AG09309 (cell line): ENCODE measurements at regions not wholly inside any gene's neighbourhood (a gene's known extent, or its start where the extent isn't known, plus 50 kb on each side); places are given as distances from the start of the nearest gene placed in this dataset.
"Not testable (repeated sequence)": the region's sequence is repeated elsewhere in the genome, so short reads cannot be mapped to it uniquely, and the experiment has no call there.

Experiments
- DNase-seq: peaks from one replicate; pipeline ENCODE4 v3.0.0-alpha.2; 2010; ENCODE audit warnings: low read depth
- H3K4me3 ChIP-seq: 2 replicates; pipeline ENCODE4 v1.5.1; 2011; ENCODE audit warnings: mild to moderate bottlenecking, low read depth, low read length, moderate library complexity; ENCODE audit not compliant: control insufficient read depth
- TF ChIP-seq, protein P1 (sequence below): IDR thresholded peaks from 2 replicates; pipeline ENCODE4 v1.5.1; 2011; ENCODE audit warnings: mild to moderate bottlenecking, low read depth, low read length, inconsistent platforms; ENCODE audit not compliant: insufficient read depth, control insufficient read depth; ENCODE audit errors: missing control alignments

DNA sequence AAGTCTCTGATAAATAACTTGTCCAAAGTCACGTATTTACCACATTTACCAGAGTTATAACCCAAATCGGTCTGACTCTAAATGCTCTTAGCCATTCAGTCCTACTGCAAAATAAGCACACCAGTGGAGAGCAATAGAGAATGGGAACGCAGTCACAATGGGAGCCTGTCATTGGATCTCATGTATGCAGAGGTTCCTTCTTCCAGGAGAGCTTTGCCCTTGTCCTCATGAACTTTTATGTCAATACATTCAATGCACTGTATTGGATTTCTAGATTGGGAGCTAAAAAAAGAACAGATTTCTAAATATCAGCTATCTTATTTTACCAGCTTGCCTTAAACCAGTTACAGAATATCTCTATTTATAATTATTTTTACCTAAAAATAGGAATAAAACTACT lies 149.1 kb upstream of the CXXC4 start:
- DNase-seq, result no peak
- no peak overlapping the region for H3K4me3 ChIP-seq
- TF ChIP-seq, protein P1, sequence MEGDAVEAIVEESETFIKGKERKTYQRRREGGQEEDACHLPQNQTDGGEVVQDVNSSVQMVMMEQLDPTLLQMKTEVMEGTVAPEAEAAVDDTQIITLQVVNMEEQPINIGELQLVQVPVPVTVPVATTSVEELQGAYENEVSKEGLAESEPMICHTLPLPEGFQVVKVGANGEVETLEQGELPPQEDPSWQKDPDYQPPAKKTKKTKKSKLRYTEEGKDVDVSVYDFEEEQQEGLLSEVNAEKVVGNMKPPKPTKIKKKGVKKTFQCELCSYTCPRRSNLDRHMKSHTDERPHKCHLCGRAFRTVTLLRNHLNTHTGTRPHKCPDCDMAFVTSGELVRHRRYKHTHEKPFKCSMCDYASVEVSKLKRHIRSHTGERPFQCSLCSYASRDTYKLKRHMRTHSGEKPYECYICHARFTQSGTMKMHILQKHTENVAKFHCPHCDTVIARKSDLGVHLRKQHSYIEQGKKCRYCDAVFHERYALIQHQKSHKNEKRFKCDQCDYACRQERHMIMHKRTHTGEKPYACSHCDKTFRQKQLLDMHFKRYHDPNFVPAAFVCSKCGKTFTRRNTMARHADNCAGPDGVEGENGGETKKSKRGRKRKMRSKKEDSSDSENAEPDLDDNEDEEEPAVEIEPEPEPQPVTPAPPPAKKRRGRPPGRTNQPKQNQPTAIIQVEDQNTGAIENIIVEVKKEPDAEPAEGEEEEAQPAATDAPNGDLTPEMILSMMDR, result no peak

DNA sequence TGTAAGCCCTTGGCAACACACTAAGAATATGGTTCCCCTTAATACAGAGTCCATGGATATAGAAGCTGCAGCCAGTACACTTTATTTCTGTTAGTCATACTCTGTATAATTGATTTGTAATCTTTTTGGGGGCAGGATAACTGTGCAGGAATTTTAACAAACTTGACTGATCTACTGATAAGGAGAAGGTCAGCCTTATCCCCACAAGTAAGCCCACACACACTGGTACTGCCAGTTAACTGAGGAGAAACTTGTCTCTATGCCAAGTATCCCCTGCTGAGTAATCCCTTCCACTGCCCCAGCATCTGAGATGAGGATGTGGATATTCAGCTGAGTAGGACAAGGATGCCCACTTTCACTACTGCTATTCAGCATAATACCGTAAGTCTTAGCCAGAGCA lies 154.9 kb upstream of the CXXC4 start:
- DNase-seq, result no peak
- no peak overlapping the region for H3K4me3 ChIP-seq
- TF ChIP-seq, protein P1, result no peak

DNA sequence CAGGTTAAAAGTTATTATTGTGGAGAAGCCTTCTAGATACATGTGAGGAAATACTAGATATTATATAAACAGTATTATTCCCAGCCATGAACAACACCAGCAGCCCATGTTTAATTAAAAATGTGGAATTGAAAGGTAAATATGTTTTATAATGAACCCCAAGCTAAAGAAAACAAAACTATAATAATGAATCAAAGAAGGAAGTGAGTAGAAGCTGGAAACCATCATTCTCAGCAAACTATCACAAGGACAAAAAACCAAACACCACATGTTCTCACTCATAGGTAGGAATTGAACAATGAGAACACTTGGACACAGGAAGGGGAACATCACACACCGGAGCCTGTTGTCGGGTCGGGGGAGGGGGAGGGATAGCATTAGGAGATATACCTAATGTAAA lies 167.6 kb upstream of the CXXC4 start:
- H3K4me3 ChIP-seq, DNase-seq: not testable (repeated sequence)

DNA sequence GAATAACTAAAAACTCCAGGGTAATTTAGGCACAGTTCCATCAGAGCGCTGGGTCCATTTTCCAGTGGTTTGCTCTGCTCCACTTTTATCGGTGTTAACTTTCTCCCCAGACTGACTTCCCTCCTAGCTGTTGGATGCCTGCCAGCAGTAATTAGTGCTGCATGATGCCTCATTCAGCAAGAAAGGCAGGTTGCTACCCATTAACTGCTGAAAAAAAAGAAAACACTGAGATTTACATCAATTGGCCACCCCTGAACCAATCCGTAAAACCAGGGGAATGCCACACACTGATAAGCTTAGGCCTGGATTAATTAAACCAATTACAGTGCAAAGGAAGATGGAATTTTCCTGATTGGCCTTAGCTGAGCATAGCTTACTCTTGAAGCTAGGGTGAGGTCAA lies 182.4 kb upstream of the CXXC4 start:
- TF ChIP-seq, protein P1, result no peak
- no peak overlapping the region for H3K4me3 ChIP-seq
- no peak for DNase-seq

DNA sequence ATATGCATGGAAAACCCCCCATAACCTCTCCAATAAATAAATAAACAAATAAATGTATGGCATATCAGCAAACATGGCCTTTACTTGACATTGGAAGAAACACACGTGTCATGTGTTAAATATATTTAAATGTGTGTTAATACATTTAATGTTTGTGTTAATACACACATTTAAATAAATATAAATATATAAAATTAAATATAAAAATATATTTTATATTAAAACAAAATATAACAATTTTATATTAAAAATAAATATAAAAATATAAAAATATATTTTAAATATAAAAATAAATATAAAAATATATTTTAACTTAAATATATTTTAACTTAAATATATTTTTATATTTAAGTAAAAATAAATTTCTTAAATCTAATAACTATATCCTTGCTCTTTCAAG lies 187.6 kb upstream of the CXXC4 start:
- H3K4me3 ChIP-seq, result no peak overlapping the region
- DNase-seq, result no peak
- TF ChIP-seq, protein P1, result no peak

DNA sequence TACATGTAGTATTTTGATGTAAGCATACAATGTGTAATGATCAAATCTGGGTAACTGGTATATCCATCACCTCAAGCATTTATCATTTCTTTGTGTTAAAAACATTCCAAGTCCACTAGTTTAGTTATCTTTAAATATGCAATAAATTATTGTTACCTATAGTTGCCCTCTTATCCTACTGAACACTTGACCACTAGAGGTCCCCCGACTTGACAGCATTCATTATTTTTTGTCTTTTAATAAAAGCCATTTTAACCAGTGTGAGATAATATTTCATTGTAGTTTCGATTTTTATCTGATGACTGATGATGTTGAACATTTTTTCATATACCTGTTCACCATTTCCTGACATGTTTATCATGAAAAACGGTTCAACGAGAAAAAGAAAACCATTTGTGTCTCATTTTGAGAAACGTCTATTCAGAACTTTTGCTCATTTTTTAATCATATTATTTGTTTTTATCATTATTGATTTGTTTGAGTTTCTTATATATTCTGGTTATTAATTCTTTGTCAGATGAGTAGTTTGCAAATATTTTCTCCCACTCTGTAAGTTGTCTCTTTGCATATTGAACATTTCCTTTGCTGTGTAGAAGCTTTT lies 199.0 kb upstream of the CXXC4 start:
- DNase-seq, result no peak
- TF ChIP-seq, protein P1, result no peak
- H3K4me3 ChIP-seq, result no peak overlapping the region

DNA sequence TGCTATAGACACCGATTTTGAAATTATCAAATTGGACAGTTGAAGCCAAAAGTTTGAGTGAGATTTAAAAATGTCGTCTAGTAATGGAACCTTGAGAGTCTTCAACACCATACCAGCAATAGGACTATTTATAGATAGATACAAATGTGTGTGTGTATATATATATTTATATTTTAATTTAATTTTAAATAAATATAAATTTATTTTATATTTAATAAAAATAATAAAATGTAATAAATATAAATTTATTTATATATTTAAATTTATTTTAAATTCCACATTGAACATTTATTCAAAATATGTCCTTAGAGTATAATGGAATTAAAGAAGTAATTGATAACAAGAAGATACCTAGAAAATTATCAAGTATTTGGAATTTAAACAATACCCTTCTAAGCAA lies 221.9 kb upstream of the CXXC4 start:
- TF ChIP-seq, protein P1, result no peak
- H3K4me3 ChIP-seq, result no peak overlapping the region
- no peak for DNase-seq
